ENCODE measurements at regions not wholly inside any gene's neighbourhood (a gene's known extent, or its start where the extent isn't known, plus 50 kb on each side); places are given as distances from the start of the nearest gene placed in this dataset.

DNA sequence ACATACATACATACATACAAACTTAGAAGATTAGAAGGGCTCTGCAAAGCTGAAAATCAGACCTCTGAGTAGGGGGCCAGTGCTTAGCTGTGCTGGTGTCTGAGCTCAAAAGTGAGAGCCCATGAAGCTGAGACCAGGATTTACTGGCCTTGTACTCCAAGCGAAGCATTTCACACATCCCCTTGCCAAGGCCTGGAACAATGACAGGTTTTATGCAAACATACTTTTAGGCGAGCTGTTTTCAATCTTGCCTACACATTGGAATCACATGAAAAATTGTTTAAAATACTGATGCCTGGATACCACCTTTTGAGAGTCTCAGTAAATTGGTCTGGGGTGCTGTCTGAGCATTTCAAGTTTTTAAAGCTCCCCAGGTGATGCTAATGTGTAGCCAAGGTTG, 80.9 kb upstream of the SRSF6 start:
- TF ChIP-seq EZH2 (IDR thresholded peaks at IDR 0.05; ENCODE audit: insufficient read depth, poor library complexity, severe bottlenecking) (no peak), EZH2phosphoT487 (IDR thresholded peaks at IDR 0.05; ENCODE audit: insufficient read depth, low read depth) (no peak)

All from GM23248 (cell line).